ENCODE measurements at regions not wholly inside any gene's neighbourhood (a gene's known extent, or its start where the extent isn't known, plus 50 kb on each side); places are given as distances from the start of the nearest gene placed in this dataset.
"Not testable (repeated sequence)": the region's sequence is repeated elsewhere in the genome, so short reads cannot be mapped to it uniquely, and the experiment has no call there.

DNA sequence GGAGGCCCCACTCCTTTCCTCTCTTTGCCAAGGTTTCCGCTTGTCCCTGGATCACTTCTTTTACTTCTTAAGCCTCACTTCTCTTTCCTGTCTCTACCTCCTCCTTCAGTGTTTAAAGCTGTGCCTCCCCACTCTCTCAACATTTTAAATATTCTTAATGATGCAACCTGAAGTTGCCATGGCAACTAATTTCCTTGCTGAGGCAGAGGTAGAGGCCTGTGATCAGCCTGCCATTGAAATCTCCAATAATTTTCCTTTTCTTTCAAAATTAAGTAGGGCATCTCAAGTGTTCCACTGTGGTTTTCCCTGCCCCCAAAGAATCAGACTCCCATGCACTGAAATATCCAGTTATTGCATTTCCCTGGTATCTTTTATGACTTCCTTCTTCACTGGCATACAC is 108.6 kb upstream of the VRK1 start:
- no peak for DNase-seq

GRCh38 chr14:96690713-96691383 is 106.3 kb upstream of the VRK1 start:
- no peak for DNase-seq

GRCh38 chr14:96693252-96693820 is 103.8 kb upstream of the VRK1 start:
- no peak for DNase-seq

DNA sequence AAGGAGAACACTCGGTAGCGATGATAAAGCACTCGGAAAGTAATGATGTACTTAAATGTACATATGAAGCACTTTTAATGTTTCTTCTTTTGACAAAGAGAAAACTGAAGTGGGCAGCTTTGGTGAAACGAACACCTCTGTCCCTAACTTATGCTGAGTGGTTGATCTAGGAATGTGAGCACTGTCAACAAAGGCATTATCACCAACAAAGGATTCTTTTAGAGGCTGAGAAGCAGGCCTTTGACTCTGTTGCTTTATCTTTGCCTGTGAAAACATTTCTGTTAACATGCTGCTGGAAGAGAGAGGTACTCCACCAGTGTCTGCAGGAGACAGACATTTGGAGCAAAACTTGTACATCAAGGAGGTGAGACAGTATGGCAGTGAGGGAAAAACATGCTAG is 103.2 kb upstream of the VRK1 start:
- no peak for DNase-seq

DNA sequence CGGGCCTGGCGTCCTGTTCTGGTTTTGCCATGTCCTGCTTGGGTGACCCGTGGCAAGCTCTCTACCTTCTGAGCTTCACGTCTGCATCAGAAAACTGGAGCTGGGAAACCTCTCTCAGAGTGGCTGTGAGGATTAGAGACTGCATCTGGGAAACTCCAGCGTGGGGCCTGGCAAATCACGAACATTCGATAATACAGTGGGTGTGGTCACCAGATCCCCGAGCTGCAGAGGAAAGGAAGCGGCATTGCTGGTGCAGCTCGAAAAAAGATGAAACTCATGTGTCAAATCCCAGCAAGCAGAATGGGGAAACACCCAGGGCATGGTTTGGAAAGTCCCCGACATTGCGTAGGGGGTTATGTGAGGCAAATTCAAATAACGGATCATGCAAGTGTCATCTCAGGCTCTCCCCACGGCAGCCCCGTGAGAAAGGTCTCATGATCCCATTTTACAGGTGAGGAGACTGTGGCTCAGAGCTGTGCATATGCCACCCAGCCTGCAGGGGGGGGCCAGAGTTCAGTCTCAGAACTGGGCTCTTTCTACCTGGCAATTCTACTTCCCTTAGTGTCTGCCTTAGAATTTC is 98.1 kb upstream of the VRK1 start:
- no peak for DNase-seq

- no peak for DNase-seq
Observed at GRCh38 chr14:96699666-96700065, 97.5 kb upstream of the VRK1 start.

DNA sequence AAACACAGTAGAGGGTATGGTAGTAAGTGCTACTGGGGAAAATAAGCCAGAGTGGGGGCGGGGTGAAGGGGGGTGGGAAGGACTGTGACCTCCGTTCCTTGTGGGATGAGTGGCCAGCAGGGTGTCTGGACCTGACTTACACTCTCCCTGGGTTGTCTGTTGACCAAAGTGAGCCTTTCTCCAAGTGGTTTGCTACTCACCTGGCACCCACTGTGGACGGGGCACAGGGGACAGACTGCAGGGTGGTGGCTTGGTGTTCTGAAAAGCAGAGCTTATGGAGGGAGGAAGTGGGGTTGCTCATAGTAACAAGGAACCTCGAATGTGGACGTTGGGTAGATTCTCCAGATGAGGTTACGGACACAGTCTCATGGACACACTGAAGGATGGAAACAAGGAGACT is 94.4 kb upstream of the VRK1 start:
- no peak for DNase-seq

- DNase-seq: no peak
Observed at GRCh38 chr14:96705422-96706092, 91.6 kb upstream of the VRK1 start.

DNA sequence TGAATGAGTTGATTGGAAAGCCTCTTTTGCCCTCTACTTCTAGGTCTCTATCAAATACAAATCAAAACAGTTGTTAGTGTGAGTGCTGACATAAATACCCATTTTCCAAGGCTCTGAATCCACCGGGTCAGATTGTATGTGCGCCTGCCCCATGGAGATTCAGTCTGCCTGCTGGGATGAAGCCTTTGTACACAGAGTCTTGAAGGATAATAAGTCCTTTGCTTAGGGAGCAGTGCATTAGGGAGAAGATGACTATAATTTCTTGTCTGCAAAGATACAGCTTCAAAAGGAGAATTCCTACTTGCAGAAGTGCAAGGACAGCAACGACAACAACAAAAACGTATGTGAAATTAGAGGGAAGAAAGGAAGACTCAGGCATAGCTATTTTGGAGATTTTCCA is 90.3 kb upstream of the VRK1 start:
- DNase-seq: no peak

- DNase-seq: no peak
Observed at GRCh38 chr14:96710060-96710666, 87.0 kb upstream of the VRK1 start.

DNA sequence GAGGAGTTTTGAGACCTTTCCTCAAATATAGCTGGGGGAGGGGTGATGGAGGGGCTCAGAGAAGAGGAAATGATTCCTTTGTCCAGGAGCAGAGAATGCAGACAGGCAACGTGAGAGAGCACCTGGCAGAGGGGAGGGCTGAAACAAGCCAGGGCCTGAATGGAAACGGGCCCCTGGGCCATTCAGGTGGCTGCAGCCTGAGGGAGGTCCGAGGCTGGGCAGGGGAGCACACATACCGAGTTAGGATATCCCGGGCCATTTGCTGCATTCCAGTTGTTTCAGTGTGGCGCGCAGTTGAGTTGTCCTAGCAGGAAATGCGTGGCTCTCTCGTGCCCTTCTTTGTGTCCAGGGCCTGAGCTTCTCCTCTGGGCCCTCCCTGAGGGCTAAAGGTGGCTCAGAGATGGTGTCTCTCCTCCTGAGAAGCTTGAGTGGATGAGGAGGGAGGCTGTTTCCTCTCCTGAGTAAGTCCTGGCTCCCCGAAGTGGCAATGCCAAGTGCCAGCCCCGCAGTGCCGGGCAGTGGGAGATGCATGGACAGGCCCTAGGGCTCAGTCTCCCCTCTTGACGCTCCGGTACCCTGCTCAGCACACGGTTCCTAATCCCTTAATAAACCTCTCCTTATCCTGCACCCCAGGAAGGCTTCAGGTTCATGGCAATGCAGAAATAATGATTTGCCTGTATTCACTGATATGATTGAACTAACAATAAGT is 85.5 kb upstream of the VRK1 start:
- no peak for DNase-seq

- DNase-seq: no peak
Observed at GRCh38 chr14:96713426-96713825, 83.8 kb upstream of the VRK1 start.

GRCh38 chr14:96714537-96714936 is 82.6 kb upstream of the VRK1 start:
- not testable (repeated sequence) for DNase-seq

- no peak for DNase-seq
Observed at GRCh38 chr14:96717116-96717515, 80.1 kb upstream of the VRK1 start.

DNA sequence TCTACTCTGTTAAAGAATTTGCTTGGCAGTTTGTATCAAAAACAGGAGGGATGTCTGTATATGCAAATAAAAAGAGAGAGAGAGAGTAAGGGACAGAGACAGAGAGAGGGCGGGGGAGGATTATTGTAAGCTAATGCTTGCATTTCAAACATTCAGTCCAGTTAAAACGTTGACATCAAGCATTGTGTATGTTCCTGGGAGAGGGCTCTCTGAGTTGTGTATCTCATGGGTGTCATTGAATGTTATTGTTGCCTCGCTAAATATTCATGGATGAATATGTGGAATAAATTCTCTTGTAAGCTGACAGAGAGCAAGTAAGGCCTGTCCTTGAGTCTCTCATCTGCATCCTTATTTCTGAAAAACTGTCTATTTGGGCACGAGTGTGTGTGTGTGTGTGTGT is 78.8 kb upstream of the VRK1 start:
- DNase-seq: no peak

GRCh38 chr14:96720702-96721101 is 76.5 kb upstream of the VRK1 start:
- DNase-seq: not testable (repeated sequence)

DNA sequence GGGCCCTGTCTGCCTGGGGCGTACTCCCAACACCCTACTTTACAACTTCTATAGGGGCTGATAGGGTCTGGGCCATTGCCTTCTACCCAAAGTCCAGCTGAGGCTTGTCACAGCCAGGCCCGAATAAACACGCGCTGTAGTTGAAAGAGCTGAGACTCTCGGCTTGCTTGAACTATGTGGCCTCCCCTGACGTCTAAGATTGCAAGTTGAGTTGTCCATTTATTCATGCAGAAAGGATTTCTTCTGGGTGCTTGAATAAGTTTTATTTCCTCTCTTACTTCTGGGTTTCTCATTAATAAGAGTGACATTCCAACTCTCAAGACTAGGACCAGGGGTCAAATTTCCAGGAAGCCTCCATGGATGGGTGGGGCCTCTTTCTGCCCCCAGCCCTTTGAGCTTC is 74.4 kb upstream of the VRK1 start:
- no peak for DNase-seq

GRCh38 chr14:96723946-96724345 is 73.2 kb upstream of the VRK1 start:
- DNase-seq: no peak

DNA sequence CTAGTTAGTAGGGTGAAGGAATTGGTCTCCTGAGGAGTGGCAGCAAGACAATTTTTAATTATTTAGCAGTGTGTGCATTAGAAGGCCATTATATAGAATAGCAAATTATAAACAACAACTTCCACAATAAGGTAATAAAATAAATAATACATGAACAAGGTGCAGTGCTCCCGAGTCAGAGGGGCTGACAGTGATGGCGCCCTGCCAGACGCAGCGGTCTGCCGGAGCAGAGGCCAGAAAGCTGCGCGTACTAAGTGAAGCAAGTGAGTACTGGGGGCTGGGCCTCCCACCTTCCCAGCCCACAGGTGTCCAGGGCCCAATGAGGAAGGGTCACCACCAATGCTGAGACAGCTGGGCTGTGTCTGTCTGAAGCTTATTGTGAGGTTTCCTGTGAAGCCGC is 72.0 kb upstream of the VRK1 start:
- DNase-seq: no peak

DNA sequence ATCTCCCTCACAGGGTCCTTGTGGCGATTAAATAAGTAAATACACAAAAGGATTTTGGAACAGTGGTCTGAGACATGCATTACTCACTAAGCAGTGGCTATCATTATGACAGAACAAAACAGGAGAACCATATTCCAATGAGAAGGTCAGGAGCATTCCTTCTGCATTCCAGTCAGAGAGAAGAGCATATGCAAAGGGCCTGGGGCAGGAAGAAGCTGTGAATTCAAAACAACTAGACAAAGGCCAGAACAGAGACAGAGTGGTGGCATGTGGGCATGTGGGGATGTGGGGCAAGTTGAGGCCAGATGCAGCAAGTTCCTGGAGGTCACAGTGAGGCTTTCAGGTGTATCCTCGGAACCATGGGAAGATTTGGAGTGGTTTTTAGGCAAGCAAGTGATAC is 70.1 kb upstream of the VRK1 start:
- no peak for DNase-seq

GRCh38 chr14:96727491-96727890 is 69.7 kb upstream of the VRK1 start:
- no peak for DNase-seq

DNA sequence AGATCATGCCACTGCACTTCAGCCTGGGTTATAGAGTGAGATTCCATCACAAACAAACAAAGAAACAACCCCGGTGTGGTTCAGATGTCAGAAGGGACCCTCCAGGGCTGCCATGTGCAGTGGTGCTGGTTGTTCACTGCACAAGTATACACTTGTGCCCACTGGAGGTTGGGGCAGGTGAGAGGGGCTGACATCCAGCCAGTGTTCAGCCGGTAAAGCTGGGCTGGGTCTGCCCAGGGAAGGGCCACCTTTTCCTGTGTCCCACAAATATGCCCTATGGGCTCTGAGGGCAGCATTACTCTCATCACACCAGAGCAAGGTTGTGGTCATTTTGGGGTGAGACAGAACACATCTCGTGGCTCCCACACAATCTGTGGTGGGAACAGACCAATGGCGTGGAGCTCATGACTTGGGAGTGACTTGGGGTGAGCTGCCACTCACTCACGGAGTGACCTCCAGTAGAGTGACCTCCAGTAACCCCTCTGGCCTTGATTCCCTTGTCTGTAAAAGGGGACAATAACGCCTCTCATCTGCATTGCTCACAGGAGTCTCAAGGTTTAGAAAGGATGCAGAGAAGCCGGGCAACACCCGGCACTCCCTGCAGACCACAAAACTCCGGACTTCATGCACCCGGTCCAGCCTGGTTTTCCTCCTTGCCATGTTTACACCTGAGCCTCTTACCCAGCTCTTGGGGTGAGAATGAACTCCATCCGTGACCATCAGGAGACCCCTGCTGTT is 69.0 kb upstream of the VRK1 start:
- DNase-seq: no peak
